HepG2 (cell line): ENCODE measurements at regions not wholly inside any gene's neighbourhood (a gene's known extent, or its start where the extent isn't known, plus 50 kb on each side); places are given as distances from the start of the nearest gene placed in this dataset.

Experiments
- AGO2 ChIP-seq: fragments of 200-400 bp; formaldehyde crosslinking; optimal IDR thresholded peaks from 2 replicates; pipeline ENCODE3; 2017; ENCODE audit warnings: mild to moderate bottlenecking, low read depth, low read length, moderate library complexity
- ARNT2 ChIP-seq: sonication (generic); formaldehyde crosslinking; IDR thresholded peaks from 2 replicates; pipeline ENCODE4 v1.8.0; 2022; ENCODE audit warnings: mild to moderate bottlenecking, low read depth, missing genetic modification reagents, moderate library complexity
- BRD4 ChIP-seq: sonication (generic); formaldehyde crosslinking; IDR thresholded peaks from 2 replicates; pipeline ENCODE4 v1.4.0; 2020; ENCODE audit warnings: missing genetic modification reagents
- DMAP1 ChIP-seq: IDR thresholded peaks from 2 replicates; pipeline ENCODE4 v1.6.1; 2016
- EHMT2 ChIP-seq: fragments of 200-600 bp; sonication (generic); IDR thresholded peaks from 2 replicates; pipeline ENCODE4 v1.7.0; 2017; ENCODE audit warnings: antibody characterized with exemption, low read depth, low read length, borderline replicate concordance
- PITX1 ChIP-seq: sonication (generic); formaldehyde crosslinking; IDR thresholded peaks from 2 replicates; pipeline ENCODE4 v1.5.1; 2020; ENCODE audit warnings: mild to moderate bottlenecking, missing genetic modification reagents
- SNAPC2 ChIP-seq: sonication (generic); formaldehyde crosslinking; IDR thresholded peaks from 2 replicates; pipeline ENCODE4 v1.8.1; 2022; ENCODE audit warnings: mild to moderate bottlenecking, missing genetic modification reagents
- ZNF354B ChIP-seq: sonication (generic); formaldehyde crosslinking; IDR thresholded peaks from 2 replicates; pipeline ENCODE4 v1.8.0; 2022; ENCODE audit warnings: mild to moderate bottlenecking, missing genetic modification reagents
- ZNF432 ChIP-seq: sonication (generic); formaldehyde crosslinking; IDR thresholded peaks from 2 replicates; pipeline ENCODE4 v1.5.0; 2020; ENCODE audit warnings: missing genetic modification reagents, mild to moderate bottlenecking, borderline replicate concordance
- ZNF713 ChIP-seq: sonication (generic); formaldehyde crosslinking; IDR thresholded peaks from 2 replicates; pipeline ENCODE4 v1.4.0; 2020; ENCODE audit warnings: mild to moderate bottlenecking, missing genetic modification reagents
- ZNF841 ChIP-seq: sonication (generic); formaldehyde crosslinking; IDR thresholded peaks from 2 replicates; pipeline ENCODE4 v1.8.1; 2023; ENCODE audit warnings: missing genetic modification reagents, borderline replicate concordance
- ZNF879 ChIP-seq: sonication (generic); formaldehyde crosslinking; IDR thresholded peaks from 2 replicates; pipeline ENCODE4 v1.8.1; 2023; ENCODE audit warnings: missing genetic modification reagents
- ZZZ3 ChIP-seq: sonication (generic); formaldehyde crosslinking; IDR thresholded peaks from 2 replicates; pipeline ENCODE4 v1.4.0; 2020; ENCODE audit warnings: missing genetic modification reagents, mild to moderate bottlenecking, borderline replicate concordance
- TF ChIP-seq, protein P1 (sequence below): sonication (generic); formaldehyde crosslinking; IDR thresholded peaks from 2 replicates; pipeline ENCODE4 v1.5.1; 2020; ENCODE audit warnings: missing genetic modification reagents, mild to moderate bottlenecking, borderline replicate concordance
- TF ChIP-seq, protein P2 (sequence below): sonication (generic); formaldehyde crosslinking; IDR thresholded peaks from 2 replicates; pipeline ENCODE4 v1.8.1; 2022; ENCODE audit warnings: mild to moderate bottlenecking, missing genetic modification reagents
- TF ChIP-seq, protein P3 (sequence below): sonication (generic); formaldehyde crosslinking; IDR thresholded peaks from 2 replicates; pipeline ENCODE4 v1.8.0; 2022; ENCODE audit warnings: mild to moderate bottlenecking, missing genetic modification reagents, moderate library complexity
- TF ChIP-seq, protein P4 (sequence below), 2 experiments: fragments of 450-650 bp in 1 of 2; sonication (generic) in 1 of 2; formaldehyde crosslinking in 1 of 2; IDR thresholded peaks; 2 replicates each; pipeline versions ENCODE4 v1.6.1 to v1.8.0; 2016 to 2022; ENCODE audit warnings: antibody characterized with exemption in 1 of 2, mild to moderate bottlenecking in 1 of 2, missing genetic modification reagents in 1 of 2

DNA sequence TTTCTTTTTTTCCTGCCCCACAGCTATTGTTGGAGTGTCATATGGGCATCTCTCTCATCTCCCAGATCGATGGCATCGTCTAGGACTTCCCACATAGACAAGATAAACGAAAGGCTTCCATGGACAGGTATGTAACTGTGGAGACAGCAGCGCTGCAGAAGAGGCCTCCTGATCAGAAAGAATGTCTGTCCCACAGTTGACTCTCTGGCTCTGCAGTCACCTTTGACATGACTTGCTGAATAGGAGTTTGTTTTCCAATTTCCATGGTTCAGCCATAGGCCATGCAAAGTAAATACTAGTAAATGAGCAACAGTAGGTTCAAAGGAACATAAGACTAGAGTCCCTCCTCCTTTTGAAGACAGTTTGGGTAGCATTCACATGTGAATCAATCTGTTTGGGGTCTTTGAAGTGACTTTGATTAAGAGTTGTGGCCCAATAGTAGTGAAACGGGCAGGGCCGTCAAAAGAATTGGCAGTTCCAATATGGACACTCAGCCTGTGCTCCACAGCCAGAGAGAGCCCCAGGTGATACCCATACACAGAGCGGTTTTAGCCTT, 134.7 kb upstream of the IFNGR1 start (continued):
- TF ChIP-seq, protein P1, sequence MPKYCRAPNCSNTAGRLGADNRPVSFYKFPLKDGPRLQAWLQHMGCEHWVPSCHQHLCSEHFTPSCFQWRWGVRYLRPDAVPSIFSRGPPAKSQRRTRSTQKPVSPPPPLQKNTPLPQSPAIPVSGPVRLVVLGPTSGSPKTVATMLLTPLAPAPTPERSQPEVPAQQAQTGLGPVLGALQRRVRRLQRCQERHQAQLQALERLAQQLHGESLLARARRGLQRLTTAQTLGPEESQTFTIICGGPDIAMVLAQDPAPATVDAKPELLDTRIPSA (CRISPR knock-in tag): no peak
- no peak for TF ChIP-seq ZNF432 (CRISPR knock-in tag)
- TF ChIP-seq, protein P2, sequence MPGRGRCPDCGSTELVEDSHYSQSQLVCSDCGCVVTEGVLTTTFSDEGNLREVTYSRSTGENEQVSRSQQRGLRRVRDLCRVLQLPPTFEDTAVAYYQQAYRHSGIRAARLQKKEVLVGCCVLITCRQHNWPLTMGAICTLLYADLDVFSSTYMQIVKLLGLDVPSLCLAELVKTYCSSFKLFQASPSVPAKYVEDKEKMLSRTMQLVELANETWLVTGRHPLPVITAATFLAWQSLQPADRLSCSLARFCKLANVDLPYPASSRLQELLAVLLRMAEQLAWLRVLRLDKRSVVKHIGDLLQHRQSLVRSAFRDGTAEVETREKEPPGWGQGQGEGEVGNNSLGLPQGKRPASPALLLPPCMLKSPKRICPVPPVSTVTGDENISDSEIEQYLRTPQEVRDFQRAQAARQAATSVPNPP (CRISPR knock-in tag): peak; percentile 84; the same call in 1 of the 2 replicates
- TF ChIP-seq ZNF354B: no peak
- TF ChIP-seq ARNT2 (CRISPR knock-in tag): 0 out of 2 replicates have a peak, but pooled peaks have one; percentile 52
- TF ChIP-seq DMAP1 (CRISPR knock-in tag): peak; percentile 80; the same call in 1 of the 2 replicates
- TF ChIP-seq, protein P3, sequence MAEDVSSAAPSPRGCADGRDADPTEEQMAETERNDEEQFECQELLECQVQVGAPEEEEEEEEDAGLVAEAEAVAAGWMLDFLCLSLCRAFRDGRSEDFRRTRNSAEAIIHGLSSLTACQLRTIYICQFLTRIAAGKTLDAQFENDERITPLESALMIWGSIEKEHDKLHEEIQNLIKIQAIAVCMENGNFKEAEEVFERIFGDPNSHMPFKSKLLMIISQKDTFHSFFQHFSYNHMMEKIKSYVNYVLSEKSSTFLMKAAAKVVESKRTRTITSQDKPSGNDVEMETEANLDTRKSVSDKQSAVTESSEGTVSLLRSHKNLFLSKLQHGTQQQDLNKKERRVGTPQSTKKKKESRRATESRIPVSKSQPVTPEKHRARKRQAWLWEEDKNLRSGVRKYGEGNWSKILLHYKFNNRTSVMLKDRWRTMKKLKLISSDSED: no peak
- TF ChIP-seq SNAPC2 (CRISPR knock-in tag): no peak
- TF ChIP-seq ZZZ3 (CRISPR knock-in tag): peak; percentile 46; the same call in 1 of the 2 replicates
- no peak for TF ChIP-seq ZNF879
- peak; percentile 96; the same call in 1 of the 2 replicates for TF ChIP-seq EHMT2
- TF ChIP-seq ZNF713 (CRISPR knock-in tag): no peak
- peak; percentile 10 for TF ChIP-seq AGO2
- TF ChIP-seq, protein P4, sequence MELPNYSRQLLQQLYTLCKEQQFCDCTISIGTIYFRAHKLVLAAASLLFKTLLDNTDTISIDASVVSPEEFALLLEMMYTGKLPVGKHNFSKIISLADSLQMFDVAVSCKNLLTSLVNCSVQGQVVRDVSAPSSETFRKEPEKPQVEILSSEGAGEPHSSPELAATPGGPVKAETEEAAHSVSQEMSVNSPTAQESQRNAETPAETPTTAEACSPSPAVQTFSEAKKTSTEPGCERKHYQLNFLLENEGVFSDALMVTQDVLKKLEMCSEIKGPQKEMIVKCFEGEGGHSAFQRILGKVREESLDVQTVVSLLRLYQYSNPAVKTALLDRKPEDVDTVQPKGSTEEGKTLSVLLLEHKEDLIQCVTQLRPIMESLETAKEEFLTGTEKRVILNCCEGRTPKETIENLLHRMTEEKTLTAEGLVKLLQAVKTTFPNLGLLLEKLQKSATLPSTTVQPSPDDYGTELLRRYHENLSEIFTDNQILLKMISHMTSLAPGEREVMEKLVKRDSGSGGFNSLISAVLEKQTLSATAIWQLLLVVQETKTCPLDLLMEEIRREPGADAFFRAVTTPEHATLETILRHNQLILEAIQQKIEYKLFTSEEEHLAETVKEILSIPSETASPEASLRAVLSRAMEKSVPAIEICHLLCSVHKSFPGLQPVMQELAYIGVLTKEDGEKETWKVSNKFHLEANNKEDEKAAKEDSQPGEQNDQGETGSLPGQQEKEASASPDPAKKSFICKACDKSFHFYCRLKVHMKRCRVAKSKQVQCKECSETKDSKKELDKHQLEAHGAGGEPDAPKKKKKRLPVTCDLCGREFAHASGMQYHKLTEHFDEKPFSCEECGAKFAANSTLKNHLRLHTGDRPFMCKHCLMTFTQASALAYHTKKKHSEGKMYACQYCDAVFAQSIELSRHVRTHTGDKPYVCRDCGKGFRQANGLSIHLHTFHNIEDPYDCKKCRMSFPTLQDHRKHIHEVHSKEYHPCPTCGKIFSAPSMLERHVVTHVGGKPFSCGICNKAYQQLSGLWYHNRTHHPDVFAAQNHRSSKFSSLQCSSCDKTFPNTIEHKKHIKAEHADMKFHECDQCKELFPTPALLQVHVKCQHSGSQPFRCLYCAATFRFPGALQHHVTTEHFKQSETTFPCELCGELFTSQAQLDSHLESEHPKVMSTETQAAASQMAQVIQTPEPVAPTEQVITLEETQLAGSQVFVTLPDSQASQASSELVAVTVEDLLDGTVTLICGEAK (IDR thresholded peaks at IDR 0.05): no peak
- TF ChIP-seq, protein P4 (CRISPR knock-in tag; IDR thresholded peaks at IDR 0.05): peak; percentile 71; the same call in 1 of the 2 replicates
- TF ChIP-seq PITX1 (CRISPR knock-in tag): peak; percentile 99
- no peak for TF ChIP-seq ZNF841
- TF ChIP-seq BRD4 (CRISPR knock-in tag): peak; percentile 81; the same call in 1 of the 2 replicates
